Inferior parietal cortex (tissue), 1 donor: ENCODE measurements at regions not wholly inside any gene's neighbourhood (a gene's known extent, or its start where the extent isn't known, plus 50 kb on each side); places are given as distances from the start of the nearest gene placed in this dataset.

Source experiments
- DNase-seq: peaks from one replicate; pipeline ENCODE4 v3.0.0-alpha.2; 2016; ENCODE audit errors: extremely low spot score

- no peak for DNase-seq
Observed at GRCh38 chr16:64459821-64460220, 662.0 kb downstream of the CDH11 start.

GRCh38 chr16:64459402-64459801 is 662.5 kb downstream of the CDH11 start:
- no peak for DNase-seq

- DNase-seq, result peak; percentile 20
Observed at GRCh38 chr16:64455275-64455674, 666.6 kb downstream of the CDH11 start.

- no peak for DNase-seq
Observed at GRCh38 chr16:64453646-64454045, 668.2 kb downstream of the CDH11 start.

GRCh38 chr16:64452446-64452845 is 669.4 kb downstream of the CDH11 start:
- DNase-seq, result no peak

GRCh38 chr16:64450177-64450576 is 671.7 kb downstream of the CDH11 start:
- DNase-seq, result no peak

GRCh38 chr16:64449506-64449905 is 672.4 kb downstream of the CDH11 start:
- no peak for DNase-seq

GRCh38 chr16:64445649-64446048 is 676.2 kb downstream of the CDH11 start:
- DNase-seq, result no peak

GRCh38 chr16:64445245-64445644 is 676.6 kb downstream of the CDH11 start:
- DNase-seq, result no peak

- no peak for DNase-seq
Observed at GRCh38 chr16:64440421-64440831, 681.4 kb downstream of the CDH11 start.

- DNase-seq, result no peak
Observed at GRCh38 chr16:64440005-64440404, 681.9 kb downstream of the CDH11 start.

GRCh38 chr16:64437706-64438324 is 684.0 kb downstream of the CDH11 start:
- DNase-seq, result no peak

- DNase-seq, result no peak
Observed at GRCh38 chr16:64434526-64435069, 687.3 kb downstream of the CDH11 start.

- no peak for DNase-seq
Observed at GRCh38 chr16:64428463-64429113, 693.3 kb downstream of the CDH11 start.

- DNase-seq, result no peak
Observed at GRCh38 chr16:64426131-64426666, 695.7 kb downstream of the CDH11 start.

GRCh38 chr16:64425381-64425780 is 696.5 kb downstream of the CDH11 start:
- DNase-seq, result no peak

GRCh38 chr16:64422259-64422658 is 699.6 kb downstream of the CDH11 start:
- DNase-seq, result no peak

GRCh38 chr16:64421515-64421914 is 700.3 kb downstream of the CDH11 start:
- no peak for DNase-seq

GRCh38 chr16:64419832-64420231 is 702.0 kb downstream of the CDH11 start:
- DNase-seq, result no peak

- DNase-seq, result no peak
Observed at GRCh38 chr16:64417711-64418227, 704.1 kb downstream of the CDH11 start.

GRCh38 chr16:64416216-64417005 is 705.5 kb downstream of the CDH11 start:
- DNase-seq, result peak; percentile 32
